HG02840 (cell line): ENCODE measurements at regions not wholly inside any gene's neighbourhood (a gene's known extent, or its start where the extent isn't known, plus 50 kb on each side); places are given as distances from the start of the nearest gene placed in this dataset.
"Not testable (repeated sequence)": the region's sequence is repeated elsewhere in the genome, so short reads cannot be mapped to it uniquely, and the experiment has no call there.

Experiments
- ATAC-seq: cut with Tn5 transposase; IDR thresholded peaks from one replicate; pipeline ENCODE4 v1.9.1; 2021; ENCODE audit warnings: mild to moderate bottlenecking, moderate library complexity, moderate number of reproducible peaks; ENCODE audit not compliant: unreplicated experiment, low FRiP score

- ATAC-seq, result not testable (repeated sequence)
Measured at GRCh38 chr15:44817797-44818196, 81.5 kb downstream of the TRIM69 start.

DNA sequence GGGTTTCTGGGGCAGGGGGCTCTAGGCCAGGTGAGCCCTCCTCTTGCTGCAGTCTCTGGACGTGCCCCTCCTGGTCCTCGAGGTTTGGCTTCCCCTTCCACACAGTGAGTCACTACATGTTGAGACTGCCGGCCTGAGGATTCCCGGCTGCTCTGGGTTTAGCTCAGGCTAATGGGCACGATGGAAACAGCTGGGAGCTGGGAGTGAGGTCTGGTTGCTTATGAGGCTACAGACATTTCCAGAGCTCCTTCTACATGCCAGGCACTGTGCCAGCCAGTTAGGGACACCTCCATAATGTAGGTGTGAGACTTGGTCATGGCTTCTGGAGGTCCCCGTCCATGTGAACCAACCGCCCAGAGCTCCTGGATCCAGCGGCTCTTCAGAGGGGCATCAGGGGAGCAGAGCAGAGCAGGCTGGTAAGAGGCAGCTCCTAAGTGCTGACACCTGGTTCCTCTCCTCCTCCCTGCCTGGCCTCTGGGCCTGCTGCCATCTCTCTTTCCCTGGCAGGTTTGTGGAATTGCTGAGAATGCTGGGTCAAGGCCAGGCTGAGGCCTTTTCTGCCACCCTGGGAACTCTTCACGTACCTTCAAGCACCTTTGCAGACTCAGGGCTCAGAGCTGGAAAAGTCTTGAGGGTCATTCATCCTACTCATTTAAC, 83.1 kb downstream of the TRIM69 start:
- ATAC-seq, result not testable (repeated sequence)

- not testable (repeated sequence) for ATAC-seq
Measured at GRCh38 chr15:44820535-44820934, 84.2 kb downstream of the TRIM69 start.

DNA sequence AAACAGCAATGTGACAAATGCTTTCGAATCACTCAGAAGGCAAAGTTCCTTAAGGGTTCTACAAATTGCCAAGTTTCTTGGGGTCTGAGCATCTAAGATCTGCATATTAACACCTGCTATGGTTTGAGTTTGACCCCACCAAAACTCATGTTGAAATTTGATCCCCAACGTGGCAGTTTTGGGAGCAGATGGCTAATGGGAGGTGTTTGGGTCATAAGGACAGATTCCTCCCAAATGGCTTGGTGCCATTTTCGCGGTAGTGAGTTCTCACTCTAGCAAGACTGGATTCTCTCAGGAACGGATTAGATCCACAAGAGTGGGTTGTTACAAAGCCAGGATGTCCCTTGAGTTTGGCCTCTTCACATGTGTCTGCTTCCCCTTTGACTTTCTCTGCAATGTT, 84.6 kb downstream of the TRIM69 start:
- not testable (repeated sequence) for ATAC-seq

- ATAC-seq, result not testable (repeated sequence)
Measured at GRCh38 chr15:44824277-44825145, 88.2 kb downstream of the TRIM69 start.

DNA sequence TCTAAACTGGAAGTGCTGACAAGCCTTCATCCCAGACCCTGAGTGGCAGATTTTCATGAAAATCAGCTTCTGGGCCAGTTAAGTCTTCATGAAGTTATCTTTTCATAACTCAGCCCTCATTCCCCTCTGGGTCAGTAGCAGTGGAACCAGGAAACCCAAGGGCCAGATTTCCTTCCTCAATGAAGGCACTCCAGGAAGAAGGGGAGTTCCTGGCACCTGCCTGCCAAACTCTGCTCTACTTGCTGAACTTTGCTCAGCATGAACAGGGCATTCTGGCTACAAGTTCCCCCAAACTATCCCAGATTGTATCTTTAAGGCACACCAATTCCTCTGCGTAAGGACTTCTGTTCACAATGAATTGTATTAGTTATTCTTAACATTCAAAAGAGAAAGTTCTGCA, 90.3 kb downstream of the TRIM69 start:
- ATAC-seq, result not testable (repeated sequence)

DNA sequence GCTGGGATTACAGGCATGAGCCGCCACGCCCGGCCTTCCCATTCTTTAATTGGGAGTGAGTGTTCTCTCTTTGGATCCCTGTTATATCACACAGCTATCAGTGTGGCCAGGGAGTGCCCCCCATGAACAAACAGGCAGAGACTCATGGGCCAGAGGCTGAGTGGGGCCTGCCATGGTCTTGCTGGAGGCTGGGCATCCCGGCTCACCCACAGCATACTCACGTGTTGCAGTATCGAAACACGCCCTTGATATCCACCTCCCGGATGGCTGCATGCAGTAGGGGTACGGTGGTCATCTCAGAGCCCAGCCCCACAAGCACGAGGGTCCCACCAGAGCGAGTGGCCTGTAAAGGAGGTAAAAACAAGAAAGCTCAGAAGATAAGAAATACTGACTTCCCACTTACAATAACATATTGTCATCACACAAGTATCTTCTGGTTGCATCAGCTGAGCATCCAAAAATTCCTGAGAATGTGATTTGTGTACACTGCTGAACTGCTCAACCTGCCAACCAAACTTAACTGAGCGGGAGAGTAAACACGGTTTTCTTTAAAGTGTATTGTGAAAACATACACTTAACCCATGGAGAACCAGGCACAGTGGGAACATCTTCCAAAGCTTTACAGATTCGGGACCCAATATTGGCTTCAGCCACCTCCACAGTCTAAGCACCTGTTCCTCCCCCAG, 92.0 kb downstream of the TRIM69 start:
- ATAC-seq, result not testable (repeated sequence)

DNA sequence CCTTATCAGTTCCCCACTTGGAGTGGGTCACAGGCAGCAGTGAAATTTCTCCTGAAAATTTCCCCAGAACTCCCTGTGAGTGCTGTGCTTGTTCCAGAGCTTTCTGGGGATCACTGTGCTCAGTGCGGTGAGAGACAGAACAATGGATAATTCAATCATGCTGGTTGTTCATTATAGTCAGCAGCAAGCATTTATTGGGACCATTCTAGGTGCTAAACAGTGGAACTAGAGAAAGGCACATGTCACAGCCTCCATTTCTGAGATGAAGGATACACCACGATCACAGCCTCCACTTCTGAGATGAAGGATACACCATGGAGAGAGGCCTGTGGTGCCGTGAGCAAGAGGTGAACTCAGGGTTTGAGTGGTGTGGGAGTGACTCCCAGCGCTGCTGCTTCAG, 92.8 kb downstream of the TRIM69 start:
- not testable (repeated sequence) for ATAC-seq

DNA sequence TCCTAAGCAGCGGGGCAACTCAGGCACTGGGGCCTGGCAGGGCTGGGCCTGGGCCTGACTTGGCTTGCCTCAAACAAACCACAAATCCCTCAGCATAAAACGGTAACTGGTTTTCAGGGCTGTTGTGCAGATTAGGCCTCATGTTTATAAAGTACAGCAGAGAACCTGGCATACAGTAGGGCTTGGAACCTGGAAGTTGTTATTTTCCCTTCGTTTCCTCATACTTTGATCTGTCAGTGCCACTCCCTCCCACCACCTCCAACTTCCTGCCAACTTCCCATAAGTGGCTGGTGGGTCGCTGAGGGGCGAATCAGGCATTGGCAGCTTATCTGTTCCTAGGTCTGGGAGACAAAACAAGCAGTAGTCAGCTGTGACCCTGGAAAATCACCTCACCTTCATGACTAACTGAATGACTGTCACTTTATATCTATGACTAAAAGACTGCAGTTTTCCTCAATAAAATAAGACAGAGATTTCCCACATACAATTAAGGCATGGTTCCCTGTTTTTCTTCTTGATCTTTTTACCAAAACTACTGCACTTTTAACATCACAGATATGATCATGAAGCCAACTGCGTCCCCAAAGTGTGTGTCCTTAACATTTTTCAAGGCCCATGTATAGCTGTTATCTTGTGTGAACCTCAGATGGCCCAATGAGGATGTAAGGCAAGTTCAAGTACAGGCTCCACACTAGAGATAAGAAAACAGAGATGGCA, 94.5 kb downstream of the TRIM69 start:
- ATAC-seq, result not testable (repeated sequence)

DNA sequence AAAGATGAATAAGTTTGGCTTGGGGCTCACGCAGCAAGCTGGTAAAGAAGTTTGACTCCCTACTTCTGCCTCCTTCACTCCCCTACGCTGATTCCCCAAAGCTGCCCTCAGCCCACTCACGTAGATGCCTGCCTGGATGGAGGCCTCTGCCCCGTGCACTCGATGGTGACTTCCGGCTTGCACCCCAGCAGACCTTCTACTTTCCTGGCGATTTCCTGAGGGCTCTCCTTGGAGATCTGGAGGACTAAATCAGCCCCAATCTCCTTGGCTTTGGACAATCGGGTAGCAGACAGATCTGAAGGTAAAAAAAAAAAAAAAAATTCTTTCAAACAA, 95.0 kb downstream of the TRIM69 start:
- not testable (repeated sequence) for ATAC-seq

DNA sequence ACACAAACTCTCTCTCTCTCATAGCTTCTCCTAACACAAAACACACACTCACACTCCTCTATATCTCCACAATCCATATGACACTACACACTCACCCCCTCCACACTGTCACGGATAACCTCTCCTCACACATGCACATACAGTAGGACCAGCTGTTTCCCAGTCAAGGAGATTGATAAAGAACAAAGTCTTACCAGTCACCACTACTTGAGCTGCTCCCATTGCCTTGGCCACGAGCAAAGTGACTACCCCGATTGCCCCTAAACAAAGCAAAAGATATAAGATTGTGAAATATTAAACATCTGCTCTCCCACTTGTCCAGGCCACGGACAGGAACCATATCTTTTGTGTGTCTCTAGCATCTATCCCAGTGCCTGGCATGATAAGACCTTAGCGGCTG, 95.8 kb downstream of the TRIM69 start:
- not testable (repeated sequence) for ATAC-seq

GRCh38 chr15:44833081-44833480, 96.8 kb downstream of the TRIM69 start:
- not testable (repeated sequence) for ATAC-seq

- not testable (repeated sequence) for ATAC-seq
Measured at GRCh38 chr15:44833761-44834160, 97.4 kb downstream of the TRIM69 start.

- not testable (repeated sequence) for ATAC-seq
Measured at GRCh38 chr15:44835082-44835481, 98.8 kb downstream of the TRIM69 start.

DNA sequence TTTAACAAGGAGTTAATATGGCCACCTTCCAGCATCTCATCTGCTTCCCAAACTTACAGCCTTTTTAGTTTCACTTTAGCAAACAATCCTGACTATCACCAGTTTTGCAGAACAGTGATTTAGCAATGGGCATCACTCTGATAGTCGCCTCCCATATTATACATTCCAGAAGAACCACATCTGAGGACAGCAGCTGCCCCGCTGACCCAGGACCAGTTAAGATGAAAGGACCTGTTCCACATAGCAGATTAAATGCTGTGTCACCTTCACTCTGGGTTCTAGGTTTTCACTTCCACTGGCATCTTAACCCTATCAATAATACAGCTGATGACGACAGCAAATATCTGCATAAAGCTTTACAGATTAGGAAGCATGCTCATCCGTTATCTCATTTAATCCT, 99.8 kb downstream of the TRIM69 start:
- no peak for ATAC-seq

DNA sequence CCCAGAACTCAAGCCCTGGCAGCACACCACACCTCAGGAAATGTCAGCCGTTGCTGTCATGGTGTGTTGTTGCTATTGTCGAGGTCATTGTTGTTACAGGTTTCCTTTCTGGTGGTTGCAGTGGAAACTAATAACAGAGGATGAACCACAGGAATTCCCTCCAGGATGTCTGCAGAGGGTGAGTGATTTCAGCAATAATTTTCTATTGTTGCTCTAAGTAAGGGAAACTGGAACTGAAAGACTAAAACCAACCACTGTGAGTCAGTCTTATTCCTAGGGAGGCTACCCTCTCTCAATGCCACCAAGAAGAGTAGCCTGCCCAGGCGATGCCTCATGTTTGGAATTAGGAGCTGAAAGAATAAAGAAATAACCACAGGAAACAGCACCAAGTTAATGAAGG, 102.6 kb downstream of the TRIM69 start:
- not testable (repeated sequence) for ATAC-seq

DNA sequence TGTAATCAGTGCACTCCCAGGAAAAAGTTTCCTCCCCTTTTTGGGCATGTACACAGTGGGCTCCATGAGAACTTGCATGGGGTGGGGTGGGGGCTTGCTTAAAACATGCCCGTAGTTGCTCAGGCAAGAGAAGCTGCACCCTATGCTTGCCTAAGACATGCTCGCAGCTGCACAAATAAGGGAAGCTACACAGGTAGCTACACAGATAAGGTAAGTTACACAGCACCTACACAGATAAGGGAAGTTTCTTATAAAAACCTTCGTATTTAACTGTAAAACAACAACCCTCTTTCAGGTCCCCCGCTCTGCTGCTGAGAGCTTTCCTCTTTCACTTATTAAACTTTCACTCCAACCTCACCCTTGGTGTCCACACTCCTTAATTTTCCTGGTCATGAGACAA, 105.4 kb downstream of the TRIM69 start:
- not testable (repeated sequence) for ATAC-seq

DNA sequence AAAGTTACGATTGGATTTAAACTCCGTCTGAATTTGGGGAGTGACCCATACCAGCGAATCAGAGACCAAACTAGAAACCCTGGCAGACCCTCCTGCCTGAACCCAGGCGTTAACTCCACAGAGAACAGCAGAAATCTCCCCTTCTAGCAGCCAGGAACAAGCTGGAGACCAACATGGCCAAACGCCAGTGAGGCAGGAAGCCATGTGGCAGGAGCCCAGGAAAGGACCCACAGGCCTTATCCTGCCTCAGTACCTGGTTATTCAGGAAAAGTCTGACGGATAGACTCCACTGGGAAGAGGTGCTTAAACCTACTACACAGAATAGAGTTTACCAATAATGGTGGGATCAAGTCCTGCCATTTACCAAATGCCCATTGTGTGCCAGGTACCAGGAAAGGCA, 106.6 kb downstream of the TRIM69 start:
- not testable (repeated sequence) for ATAC-seq

- not testable (repeated sequence) for ATAC-seq
Measured at GRCh38 chr15:44844936-44845335, 108.6 kb downstream of the TRIM69 start.

- not testable (repeated sequence) for ATAC-seq
Measured at GRCh38 chr15:44846156-44846555, 109.8 kb downstream of the TRIM69 start.
